ENCODE measurements at regions not wholly inside any gene's neighbourhood (a gene's known extent, or its start where the extent isn't known, plus 50 kb on each side); places are given as distances from the start of the nearest gene placed in this dataset.

- DNase-seq: no peak
- ChIA-PET CTCF (interaction anchor here (1.0 kb wide), 1 partner anchor 17 kb away, joined by 3 read pairs; no protein-coding TSS in a partner anchor), POLR2A (no interaction called here)
- no peaks in the 10 kb centered on the region for H3K27me3 Mint-ChIP-seq (ENCODE audit: insufficient read depth, unreplicated experiment)
- no peaks in the 10 kb centered on the region for H3K36me3 Mint-ChIP-seq (ENCODE audit: insufficient read depth, unreplicated experiment)
- intact Hi-C loops (cut with micrococcal nuclease; ENCODE audit: unreplicated experiment): no loop called here
- TF ChIP-seq CTCF (IDR thresholded peaks at IDR 0.05; ENCODE audit: insufficient read depth in 1 of 2, low read depth in 1 of 2, low read length in 1 of 2, severe bottlenecking in 1 of 2, unreplicated experiment in 1 of 2): no peak
- Histone ChIP-seq H3K9me3 (no peaks in the 10 kb centered on the region), H3K36me3 (ENCODE audit: control insufficient read depth, insufficient read depth, low read length) (no peaks in the 10 kb centered on the region; the same call in 1 of the 2 replicates), H3K4me3 (ENCODE audit: low read depth, low read length) (no peak overlapping the region), H3K4me1 (0 out of 2 replicates have a peak, but pooled peaks cover 7% of the 10 kb centered on the region), H3K27me3 (replicated peaks; ENCODE audit: control insufficient read depth, insufficient read depth, low read length) (no peaks in the 10 kb centered on the region)
- H3K4me1 Mint-ChIP-seq (ENCODE audit: low read depth, unreplicated experiment): no peaks in the 10 kb centered on the region
- no peaks in the 10 kb centered on the region for H3K9me3 Mint-ChIP-seq (ENCODE audit: unreplicated experiment)
- H3K4me3 Mint-ChIP-seq (ENCODE audit: unreplicated experiment): no peak overlapping the region
- BruUV-seq (replicated peaks): no TSS peak
- no peak overlapping the region for H3K27ac Mint-ChIP-seq (ENCODE audit: unreplicated experiment)
Measured at GRCh38 chr2:19124135-19124534, 234.3 kb downstream of the OSR1 start.

- TF ChIP-seq CTCF (IDR thresholded peaks at IDR 0.05; ENCODE audit: insufficient read depth in 1 of 2, low read depth in 1 of 2, low read length in 1 of 2, severe bottlenecking in 1 of 2, unreplicated experiment in 1 of 2): no peak
- no peak overlapping the region for H3K4me3 ChIP-seq (ENCODE audit: low read depth, low read length)
- no peak overlapping the region for H3K4me3 Mint-ChIP-seq (ENCODE audit: unreplicated experiment)
- no peak for DNase-seq
- no peaks in the 10 kb centered on the region for H3K27me3 ChIP-seq (replicated peaks; ENCODE audit: control insufficient read depth, insufficient read depth, low read length)
- no peaks in the 10 kb centered on the region for H3K9me3 Mint-ChIP-seq (ENCODE audit: unreplicated experiment)
- POLR2A ChIA-PET: no interaction called here
- no peaks in the 10 kb centered on the region; the same call in 1 of the 2 replicates for H3K36me3 ChIP-seq (ENCODE audit: control insufficient read depth, insufficient read depth, low read length)
- no peaks in the 10 kb centered on the region for H3K36me3 Mint-ChIP-seq (ENCODE audit: insufficient read depth, unreplicated experiment)
- H3K9me3 ChIP-seq: no peaks in the 10 kb centered on the region
- no TSS peak for BruUV-seq (replicated peaks)
- no peaks in the 10 kb centered on the region for H3K4me1 Mint-ChIP-seq (ENCODE audit: low read depth, unreplicated experiment)
- no peaks in the 10 kb centered on the region for H3K27me3 Mint-ChIP-seq (ENCODE audit: insufficient read depth, unreplicated experiment)
- 0 out of 2 replicates have a peak, but pooled peaks cover 7% of the 10 kb centered on the region for H3K4me1 ChIP-seq
- CTCF ChIA-PET: interaction anchor here (1.0 kb wide), 1 partner anchor 18 kb away, joined by 3 read pairs; no protein-coding TSS in a partner anchor
- intact Hi-C loops (cut with micrococcal nuclease; ENCODE audit: unreplicated experiment): no loop called here
- no peak overlapping the region for H3K27ac Mint-ChIP-seq (ENCODE audit: unreplicated experiment)
Measured at GRCh38 chr2:19123556-19123955, 234.9 kb downstream of the OSR1 start.

GRCh38 chr2:19122220-19122619, 236.2 kb downstream of the OSR1 start:
- no peaks in the 10 kb centered on the region for H3K36me3 Mint-ChIP-seq (ENCODE audit: insufficient read depth, unreplicated experiment)

More at GRCh38 chr2:19122220-19122619, 236.2 kb downstream of the OSR1 start:
- TF ChIP-seq CTCF (IDR thresholded peaks at IDR 0.05; ENCODE audit: insufficient read depth in 1 of 2, low read depth in 1 of 2, low read length in 1 of 2, severe bottlenecking in 1 of 2, unreplicated experiment in 1 of 2): no peak
- intact Hi-C loops (cut with micrococcal nuclease; ENCODE audit: unreplicated experiment): no loop called here
- no peak for DNase-seq
- Mint-ChIP-seq H3K4me1 (ENCODE audit: low read depth, unreplicated experiment) (no peaks in the 10 kb centered on the region), H3K4me3 (ENCODE audit: unreplicated experiment) (no peak overlapping the region), H3K9me3 (ENCODE audit: unreplicated experiment) (peaks cover 9% of the 10 kb centered on the region), H3K27me3 (ENCODE audit: insufficient read depth, unreplicated experiment) (no peaks in the 10 kb centered on the region), H3K27ac (ENCODE audit: unreplicated experiment) (no peak overlapping the region)
- Histone ChIP-seq H3K36me3 (ENCODE audit: control insufficient read depth, insufficient read depth, low read length) (no peaks in the 10 kb centered on the region; the same call in 1 of the 2 replicates), H3K27me3 (replicated peaks; ENCODE audit: control insufficient read depth, insufficient read depth, low read length) (no peaks in the 10 kb centered on the region), H3K9me3 (no peaks in the 10 kb centered on the region), H3K4me1 (0 out of 2 replicates have a peak, but pooled peaks cover 7% of the 10 kb centered on the region), H3K4me3 (ENCODE audit: low read depth, low read length) (no peak overlapping the region)
- no TSS peak for BruUV-seq (replicated peaks)
- POLR2A ChIA-PET: no interaction called here
- CTCF ChIA-PET: no interaction called here
